Panc1 (cell line): ENCODE measurements at regions not wholly inside any gene's neighbourhood (a gene's known extent, or its start where the extent isn't known, plus 50 kb on each side); places are given as distances from the start of the nearest gene placed in this dataset.

Experiments used
- ATAC-seq: fragments of 200-7000 bp; cut with Tn5 transposase; 2 replicates; pipeline ENCODE4 v1.9.1; 2020; ENCODE audit warnings: mild to moderate bottlenecking, moderate library complexity
- BruUV-seq: library from RNA; stranded (reverse); fragments of 400-500 nt; replicated peaks from 2 replicates; lab custom pipeline; 2021; lab: Mats Ljungman, UMichigan
- CTCF ChIA-PET: fragments of 300-600 bp; sonication (Branson Sonifier 250); formaldehyde crosslinking; loops from one replicate; lab custom pipeline; 2022; ENCODE audit warnings: antibody characterized with exemption; lab: Charles Lee
- POLR2A ChIA-PET: fragments of 300-600 bp; sonication (Branson Sonifier 250); formaldehyde crosslinking; loops from one replicate; lab custom pipeline; 2022; ENCODE audit warnings: antibody characterized with exemption; lab: Charles Lee
- DNase-seq: peaks from one replicate; pipeline ENCODE4 v3.0.0-alpha.2; 2010; ENCODE audit warnings: low read depth, low spot score
- H3K27ac ChIP-seq: 2 replicates; pipeline ENCODE4 v1.5.1; 2011; ENCODE audit warnings: mild to moderate bottlenecking, low read length, inconsistent platforms
- H3K27me3 ChIP-seq: fragments of 200-500 bp; sonication (Bioruptor generic); 2 replicates; pipeline ENCODE4 v1.6.0; 2014; ENCODE audit warnings: low read length, inconsistent platforms; ENCODE audit not compliant: control insufficient read depth, insufficient read depth
- H3K36me3 ChIP-seq: fragments of 200-500 bp; sonication (Bioruptor generic); 2 replicates; pipeline ENCODE4 v1.5.1; 2014; ENCODE audit warnings: inconsistent platforms, mild to moderate bottlenecking, low read length, moderate library complexity; ENCODE audit not compliant: control insufficient read depth, insufficient read depth
- H3K4me1 ChIP-seq: 2 replicates; pipeline ENCODE4 v1.5.1; 2011; ENCODE audit warnings: inconsistent platforms, mild to moderate bottlenecking, low read length, moderate library complexity; ENCODE audit not compliant: control insufficient read depth, insufficient read depth
- H3K4me3 ChIP-seq, 2 experiments: 2 replicates each; pipeline ENCODE4 v1.5.1; 2011 to 2012; ENCODE audit warnings: low read depth in 2 of 2, low read length in 2 of 2, mild to moderate bottlenecking in 2 of 2, inconsistent platforms in 1 of 2, moderate library complexity in 1 of 2
- H3K9me3 ChIP-seq: fragments of 200-500 bp; sonication (Bioruptor generic); 2 replicates; pipeline ENCODE4 v1.5.1; 2014; ENCODE audit warnings: low read depth, mild to moderate bottlenecking, inconsistent platforms, low read length, moderate library complexity; ENCODE audit not compliant: control insufficient read depth, insufficient read depth
- CTCF ChIP-seq: fragments of 450-650 bp; IDR thresholded peaks from 2 replicates; pipeline ENCODE4 v1.5.1; 2017; ENCODE audit warnings: mild to moderate bottlenecking
- POLR2AphosphoS5 ChIP-seq: IDR thresholded peaks from 2 replicates; pipeline ENCODE4 v1.6.1; 2012; ENCODE audit warnings: mild to moderate bottlenecking, low read depth, low read length, moderate library complexity
- REST ChIP-seq, 2 experiments: IDR thresholded peaks; 2 replicates each; pipeline ENCODE4 v1.6.1; 2011 to 2012; ENCODE audit warnings: low read depth in 2 of 2, control low read depth in 1 of 2, low read length in 1 of 2, mild to moderate bottlenecking in 1 of 2, moderate library complexity in 1 of 2; ENCODE audit not compliant: insufficient read depth in 1 of 2
- SIN3A ChIP-seq: IDR thresholded peaks from 2 replicates; pipeline ENCODE4 v1.6.1; 2012; ENCODE audit warnings: low read depth, mild to moderate bottlenecking, low read length, moderate library complexity, borderline replicate concordance; ENCODE audit not compliant: insufficient read depth
- TCF7L2 ChIP-seq: IDR thresholded peaks from 2 replicates; pipeline ENCODE4 v1.6.1; 2011; ENCODE audit warnings: mild to moderate bottlenecking, low read depth, low read length, inconsistent platforms
- in situ Hi-C: cut with HindIII; loops from 2 replicates; pipeline ENCODE4 v1.10.0; 2016; ENCODE audit warnings: low sequenced_read_pairs, low pct_unique_long_range_greater_than_20kb
- intact Hi-C: fragments of 100-400 bp; cut with micrococcal nuclease; formaldehyde crosslinking; loops from one replicate; pipeline ENCODE4 v1.10.0; 2022; ENCODE audit not compliant: unreplicated experiment

DNA sequence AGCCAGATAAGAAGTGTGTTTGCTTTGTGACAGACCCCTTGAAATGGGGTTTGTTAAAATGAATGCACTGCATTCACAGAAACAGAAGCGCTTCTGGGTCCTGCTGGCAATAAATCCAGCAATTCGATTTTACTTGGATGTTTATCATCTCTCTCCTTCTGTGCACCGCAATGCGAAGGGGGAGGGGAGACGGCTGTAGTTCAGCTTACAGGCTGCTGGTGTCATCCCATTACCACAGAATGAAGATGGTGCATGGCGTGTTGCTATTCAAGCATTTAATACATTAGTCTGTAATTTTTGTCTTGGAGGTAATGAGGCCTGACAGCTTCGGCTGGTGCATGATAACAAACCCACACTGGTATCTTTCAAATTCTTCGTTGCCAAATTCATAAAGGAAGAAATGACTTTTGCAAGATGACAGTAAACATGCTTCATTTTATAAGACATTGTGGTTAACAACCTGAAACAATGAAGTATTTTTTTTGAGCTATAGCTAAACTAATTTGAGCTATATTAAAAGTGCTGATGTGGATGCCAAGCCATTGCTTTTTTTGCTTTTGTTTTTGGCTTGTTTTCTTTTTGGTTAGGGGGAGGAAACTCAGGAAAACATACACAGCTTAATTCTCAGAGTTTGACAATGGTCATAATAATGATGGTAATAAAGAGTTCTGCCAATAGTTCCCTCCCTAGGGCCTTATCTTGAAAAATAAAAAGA, 418.3 kb downstream of the OTOL1 start:
- Histone ChIP-seq H3K27me3 (no peaks in the 10 kb centered on the region), H3K9me3 (no peaks in the 10 kb centered on the region), H3K4me3 (peak overlapping the region in 1 of 2 experiments; percentile 12; a peak in 1 of 4 replicates), H3K4me1 (peaks cover 9% of the 10 kb centered on the region; the same call in 1 of the 2 replicates), H3K27ac (no peak overlapping the region), H3K36me3 (no peaks in the 10 kb centered on the region)
- peak; percentile 93 for ATAC-seq
- ChIA-PET POLR2A (interaction anchor here (0.6 kb wide), 1 partner anchor 802 kb away, joined by 3 read pairs; no protein-coding TSS in a partner anchor), CTCF (no interaction called here)
- in situ Hi-C loops = no loop called here
- intact Hi-C loops = no loop called here
- DNase-seq = peak; percentile 13
- no TSS peak for BruUV-seq
- TF ChIP-seq TCF7L2 (no peak), CTCF (peak; percentile 79)

- Histone ChIP-seq H3K9me3 (no peaks in the 10 kb centered on the region), H3K27ac (no peak overlapping the region), H3K4me1 (peaks cover 9% of the 10 kb centered on the region; the same call in 1 of the 2 replicates), H3K4me3 (peak overlapping the region in 1 of 2 experiments; percentile 12; a peak in 1 of 4 replicates), H3K36me3 (no peaks in the 10 kb centered on the region), H3K27me3 (no peaks in the 10 kb centered on the region)
- TF ChIP-seq POLR2AphosphoS5 (no peak), REST (IDR thresholded peaks at IDR 0.05; ENCODE audit: insufficient read depth in 1 of 2, low read depth in 2 of 2, low read length in 1 of 2) (no peak)
- DNase-seq (no peak), ATAC-seq (peak; percentile 60; the same call in 1 of the 2 replicates)
- ChIA-PET POLR2A (no interaction called here), CTCF (no interaction called here)
- intact Hi-C loops = no loop called here
- no TSS peak for BruUV-seq
- in situ Hi-C loops = no loop called here
These were observed 418.8 kb downstream of the OTOL1 start for GRCh38 chr3:161915418-161915750.

DNA sequence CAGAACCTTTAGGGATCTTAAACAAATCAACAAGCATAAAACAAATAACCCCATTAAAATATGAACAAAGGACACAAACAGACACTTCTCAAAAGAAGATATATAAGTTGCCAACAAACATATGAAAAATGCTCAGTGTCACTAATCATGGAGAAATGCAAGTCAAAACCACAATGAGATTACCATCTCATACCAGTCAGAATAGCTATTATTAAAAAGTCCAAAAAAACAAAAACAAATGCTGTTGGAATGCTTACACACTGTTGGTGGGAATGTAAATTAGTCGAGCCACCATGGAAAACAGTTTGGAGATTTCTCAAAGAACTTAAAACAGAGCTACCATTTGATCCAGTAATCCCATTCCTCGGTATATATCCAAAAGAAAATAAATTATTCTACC, 423.6 kb downstream of the OTOL1 start:
- peaks cover 4% of the 10 kb centered on the region; the same call in 1 of the 2 replicates for H3K4me1 ChIP-seq
- H3K9me3 ChIP-seq = peaks cover 3% of the 10 kb centered on the region; the same call in 1 of the 2 replicates
- H3K27me3 ChIP-seq = no peaks in the 10 kb centered on the region
- BruUV-seq = no TSS peak
- no peak overlapping the region for H3K27ac ChIP-seq
- TF ChIP-seq SIN3A (no peak), CTCF (no peak), REST (IDR thresholded peaks at IDR 0.05; ENCODE audit: insufficient read depth in 1 of 2, low read depth in 2 of 2, low read length in 1 of 2) (no peak), TCF7L2 (no peak), POLR2AphosphoS5 (no peak)
- ATAC-seq = no peak
- no peak for DNase-seq
- no peak overlapping the region for H3K4me3 ChIP-seq
- POLR2A ChIA-PET = no interaction called here
- in situ Hi-C loops (no loop called here), intact Hi-C loops (no loop called here)
- CTCF ChIA-PET = no interaction called here
- H3K36me3 ChIP-seq = no peaks in the 10 kb centered on the region
